ENCODE measurements at regions not wholly inside any gene's neighbourhood (a gene's known extent, or its start where the extent isn't known, plus 50 kb on each side); places are given as distances from the start of the nearest gene placed in this dataset.

- DNase-seq (ENCODE audit: low spot score), result no peak
These were observed 347.0 kb upstream of the SLC30A5 start for GRCh38 chr5:68746643-68747420.

GRCh38 chr5:68747521-68747920 is 346.3 kb upstream of the SLC30A5 start:
- DNase-seq (ENCODE audit: low spot score), result no peak

- DNase-seq (ENCODE audit: low spot score), result no peak
These were observed 345.7 kb upstream of the SLC30A5 start for GRCh38 chr5:68748101-68748500.

GRCh38 chr5:68749077-68749476 is 344.7 kb upstream of the SLC30A5 start:
- DNase-seq (ENCODE audit: low spot score), result no peak

GRCh38 chr5:68749631-68750030 is 344.2 kb upstream of the SLC30A5 start:
- no peak for DNase-seq (ENCODE audit: low spot score)

GRCh38 chr5:68751661-68752060 is 342.2 kb upstream of the SLC30A5 start:
- DNase-seq (ENCODE audit: low spot score), result no peak

- no peak for DNase-seq (ENCODE audit: low spot score)
These were observed 339.3 kb upstream of the SLC30A5 start for GRCh38 chr5:68754536-68754935.

GRCh38 chr5:68755293-68755692 is 338.5 kb upstream of the SLC30A5 start:
- no peak for DNase-seq (ENCODE audit: low spot score)

GRCh38 chr5:68757006-68757405 is 336.8 kb upstream of the SLC30A5 start:
- DNase-seq (ENCODE audit: low spot score), result no peak

GRCh38 chr5:68757626-68758212 is 336.1 kb upstream of the SLC30A5 start:
- no peak for DNase-seq (ENCODE audit: low spot score)

GRCh38 chr5:68759593-68759992 is 334.2 kb upstream of the SLC30A5 start:
- no peak for DNase-seq (ENCODE audit: low spot score)

GRCh38 chr5:68762201-68762600 is 331.6 kb upstream of the SLC30A5 start:
- no peak for DNase-seq (ENCODE audit: low spot score)

- no peak for DNase-seq (ENCODE audit: low spot score)
These were observed 326.8 kb upstream of the SLC30A5 start for GRCh38 chr5:68766952-68767464.

GRCh38 chr5:68770551-68770950 is 323.3 kb upstream of the SLC30A5 start:
- DNase-seq (ENCODE audit: low spot score), result no peak

- no peak for DNase-seq (ENCODE audit: low spot score)
These were observed 322.6 kb upstream of the SLC30A5 start for GRCh38 chr5:68771221-68771620.

- no peak for DNase-seq (ENCODE audit: low spot score)
These were observed 322.1 kb upstream of the SLC30A5 start for GRCh38 chr5:68771732-68772131.

GRCh38 chr5:68776381-68776780 is 317.4 kb upstream of the SLC30A5 start:
- DNase-seq (ENCODE audit: low spot score), result no peak

- no peak for DNase-seq (ENCODE audit: low spot score)
These were observed 316.7 kb upstream of the SLC30A5 start for GRCh38 chr5:68777135-68777534.

- no peak for DNase-seq (ENCODE audit: low spot score)
These were observed 315.3 kb upstream of the SLC30A5 start for GRCh38 chr5:68778484-68778883.

- no peak for DNase-seq (ENCODE audit: low spot score)
These were observed 313.4 kb upstream of the SLC30A5 start for GRCh38 chr5:68780299-68780955.

GRCh38 chr5:68793074-68793473 is 300.7 kb upstream of the SLC30A5 start:
- DNase-seq (ENCODE audit: low spot score), result no peak

GRCh38 chr5:68793993-68794392 is 299.8 kb upstream of the SLC30A5 start:
- no peak for DNase-seq (ENCODE audit: low spot score)

- DNase-seq (ENCODE audit: low spot score), result no peak
These were observed 298.6 kb upstream of the SLC30A5 start for GRCh38 chr5:68795190-68795589.

All from activated CD4-positive, alpha-beta T cell treated with anti-CD3 and anti-CD28 coated beads, Interleukin-2, Interleukin-4, amounts not matched to agents 100 ng/mL and 50 ng/mL, durations not matched to agents 16 hours and 8 hours (primary cell).